HepG2 (cell line): ENCODE measurements at regions not wholly inside any gene's neighbourhood (a gene's known extent, or its start where the extent isn't known, plus 50 kb on each side); places are given as distances from the start of the nearest gene placed in this dataset.
A peak's percentile ranks its signal among the peaks of the same experiment; 100 is the strongest.

ENCODE experiments used
- ATAC-seq: fragments of 200-7000 bp; cut with Tn5 transposase; 3 replicates; pipeline ENCODE4 v1.9.1; 2020; ENCODE audit warnings: mild to moderate bottlenecking, moderate library complexity
- BruUV-seq: library from RNA; stranded (reverse); fragments of 400-500 nt; replicated peaks from 2 replicates; lab custom pipeline; 2021; lab: Mats Ljungman, UMichigan
- CTCF ChIA-PET: fragments of 300-600 bp; formaldehyde crosslinking; extraction: SDS; loops from one replicate; lab custom pipeline; 2021; ENCODE audit warnings: low total read pairs, inconsistent platforms, low intra/inter-chr PET ratio; lab: Yijun Ruan, JAX
- POLR2A ChIA-PET: fragments of 350-600 bp; sonication (Branson Sonifier 250); formaldehyde crosslinking; loops from one replicate; lab custom pipeline; 2020; ENCODE audit warnings: antibody characterized with exemption, inconsistent platforms; lab: Yijun Ruan, JAX
- DNase-seq: peaks from one replicate; pipeline ENCODE4 v3.0.0-alpha.2; 2015; ENCODE audit warnings: low spot score
- FAIRE-seq: peaks from 3 replicates; lab custom pipeline; 2011; peaks lifted over from hg19 to GRCh38; lab: Jason Lieb, UNC
- H2AFZ ChIP-seq: one replicate; pipeline ENCODE4 v1.6.1; 2011; ENCODE audit warnings: low read length, inconsistent platforms
- H3K27ac ChIP-seq: fragments of 300-600 bp; 3 replicates; pipeline ENCODE4 v1.8.0; 2011; ENCODE audit warnings: mixed run types, mild to moderate bottlenecking, mixed read lengths, low read length, inconsistent platforms; ENCODE audit not compliant: insufficient read depth; ENCODE audit errors: extremely low read length
- H3K27me3 ChIP-seq, 2 experiments: fragments of 200-600 bp in 1 of 2; 2 replicates in 1 of 2; 3 replicates in 1 of 2; pipeline versions ENCODE4 v1.6.0 to v1.8.0; 2011; ENCODE audit warnings: low read length in 2 of 2, mild to moderate bottlenecking in 2 of 2, moderate library complexity in 2 of 2, inconsistent platforms in 1 of 2; ENCODE audit not compliant: insufficient read depth in 2 of 2, control insufficient read depth in 1 of 2
- H3K36me3 ChIP-seq, 2 experiments: fragments of 200-600 bp in 1 of 2; replicated peaks in 1 of 2; 2 replicates in 1 of 2; 3 replicates in 1 of 2; pipeline versions ENCODE4 v1.5.1 to v1.8.0; 2011; ENCODE audit warnings: low read length in 2 of 2, inconsistent platforms in 1 of 2; ENCODE audit not compliant: insufficient read depth in 2 of 2, control insufficient read depth in 1 of 2
- H3K4me1 ChIP-seq: 2 replicates; pipeline ENCODE4 v1.5.1; 2012; ENCODE audit warnings: low read length, inconsistent platforms; ENCODE audit not compliant: insufficient read depth
- H3K4me2 ChIP-seq: 2 replicates; pipeline ENCODE4 v1.6.0; 2011; ENCODE audit warnings: low read depth, low read length, inconsistent platforms
- H3K4me3 ChIP-seq, 3 experiments: fragments of 200-600 bp in 1 of 3; sonication (generic), shearing (Covaris generic) in 1 of 3; replicated peaks in 1 of 3; 2 replicates each; pipeline ENCODE4 v1.5.1; 2011 to 2016; ENCODE audit warnings: low read length in 3 of 3, inconsistent platforms in 2 of 3, low read depth in 2 of 3, mild to moderate bottlenecking in 2 of 3, control low read depth in 1 of 3, mixed read lengths in 1 of 3; ENCODE audit not compliant: insufficient read depth in 1 of 3
- H3K79me2 ChIP-seq: one replicate; pipeline ENCODE4 v1.6.1; 2011; ENCODE audit warnings: low read length, inconsistent platforms; ENCODE audit not compliant: insufficient read depth
- H3K9ac ChIP-seq: 2 replicates; pipeline ENCODE4 v1.6.0; 2011; ENCODE audit warnings: mild to moderate bottlenecking, low read depth, low read length, inconsistent platforms; ENCODE audit not compliant: insufficient read depth
- H3K9me3 ChIP-seq: 2 replicates; pipeline ENCODE4 v1.5.1; 2012; ENCODE audit warnings: mild to moderate bottlenecking, low read length
- H4K20me1 ChIP-seq: 2 replicates; pipeline ENCODE4 v1.6.0; 2011; ENCODE audit warnings: inconsistent platforms, mild to moderate bottlenecking, low read length, moderate library complexity; ENCODE audit not compliant: insufficient read depth
- HIVEP1 ChIP-seq: sonication (generic); formaldehyde crosslinking; IDR thresholded peaks from 2 replicates; pipeline ENCODE4 v1.4.0; 2020; ENCODE audit warnings: mild to moderate bottlenecking, missing genetic modification reagents
- MAFF ChIP-seq: IDR thresholded peaks from 2 replicates; pipeline ENCODE4 v1.6.1; 2011; ENCODE audit warnings: low read depth, low read length, improper control_type of control experiment
- ZNF350 ChIP-seq: sonication (generic); formaldehyde crosslinking; IDR thresholded peaks from 2 replicates; pipeline ENCODE4 v1.4.0; 2020; ENCODE audit warnings: mild to moderate bottlenecking, low read depth, missing genetic modification reagents, borderline replicate concordance
- ZNF878 ChIP-seq: sonication (generic); formaldehyde crosslinking; IDR thresholded peaks from 2 replicates; pipeline ENCODE4 v1.8.1; 2023; ENCODE audit warnings: mild to moderate bottlenecking, missing genetic modification reagents, moderate library complexity
- whole genome bisulfite sequencing: methylation state at CpG from one replicate; pipeline ENCODE4 v1.1.6; 2017; ENCODE audit warnings: low lambda C conversion rate; 5-methylcytosine and 5-hydroxymethylcytosine counted together
- in situ Hi-C: cut with HindIII; loops from 2 replicates; pipeline ENCODE4 v1.10.0; 2017; ENCODE audit warnings: low pct_unique_long_range_greater_than_20kb; ENCODE audit not compliant: extremely low pct_ligation_motif_present
- intact Hi-C: fragments of 100-400 bp; cut with micrococcal nuclease; formaldehyde crosslinking; loops from one replicate; pipeline ENCODE4 v1.10.0; 2022; ENCODE audit not compliant: unreplicated experiment
- TF ChIP-seq, protein P1 (sequence below): sonication (generic); formaldehyde crosslinking; IDR thresholded peaks from 2 replicates; pipeline ENCODE4 v1.5.1; 2020; ENCODE audit warnings: mild to moderate bottlenecking, missing genetic modification reagents

DNA sequence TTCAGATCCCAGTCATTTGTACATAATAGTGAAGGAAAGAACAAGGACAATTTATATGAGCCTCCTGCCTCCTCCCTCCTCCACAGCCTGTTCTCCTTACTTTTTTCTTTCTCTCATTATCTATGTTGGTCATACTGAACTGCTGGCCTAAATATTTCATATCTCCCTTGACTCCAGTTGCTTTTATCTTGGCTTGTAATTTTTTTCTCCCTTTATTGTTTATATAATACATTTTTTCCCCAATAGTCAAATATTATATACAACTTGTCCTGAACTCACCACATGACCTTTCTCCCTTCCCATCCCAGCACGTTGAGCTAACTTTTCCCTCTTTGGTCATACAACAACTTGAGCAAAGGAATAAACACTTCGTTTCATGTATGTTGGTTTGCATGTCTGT, 752.1 kb downstream of the LTN1 start (continued):
- TF ChIP-seq, protein P1, sequence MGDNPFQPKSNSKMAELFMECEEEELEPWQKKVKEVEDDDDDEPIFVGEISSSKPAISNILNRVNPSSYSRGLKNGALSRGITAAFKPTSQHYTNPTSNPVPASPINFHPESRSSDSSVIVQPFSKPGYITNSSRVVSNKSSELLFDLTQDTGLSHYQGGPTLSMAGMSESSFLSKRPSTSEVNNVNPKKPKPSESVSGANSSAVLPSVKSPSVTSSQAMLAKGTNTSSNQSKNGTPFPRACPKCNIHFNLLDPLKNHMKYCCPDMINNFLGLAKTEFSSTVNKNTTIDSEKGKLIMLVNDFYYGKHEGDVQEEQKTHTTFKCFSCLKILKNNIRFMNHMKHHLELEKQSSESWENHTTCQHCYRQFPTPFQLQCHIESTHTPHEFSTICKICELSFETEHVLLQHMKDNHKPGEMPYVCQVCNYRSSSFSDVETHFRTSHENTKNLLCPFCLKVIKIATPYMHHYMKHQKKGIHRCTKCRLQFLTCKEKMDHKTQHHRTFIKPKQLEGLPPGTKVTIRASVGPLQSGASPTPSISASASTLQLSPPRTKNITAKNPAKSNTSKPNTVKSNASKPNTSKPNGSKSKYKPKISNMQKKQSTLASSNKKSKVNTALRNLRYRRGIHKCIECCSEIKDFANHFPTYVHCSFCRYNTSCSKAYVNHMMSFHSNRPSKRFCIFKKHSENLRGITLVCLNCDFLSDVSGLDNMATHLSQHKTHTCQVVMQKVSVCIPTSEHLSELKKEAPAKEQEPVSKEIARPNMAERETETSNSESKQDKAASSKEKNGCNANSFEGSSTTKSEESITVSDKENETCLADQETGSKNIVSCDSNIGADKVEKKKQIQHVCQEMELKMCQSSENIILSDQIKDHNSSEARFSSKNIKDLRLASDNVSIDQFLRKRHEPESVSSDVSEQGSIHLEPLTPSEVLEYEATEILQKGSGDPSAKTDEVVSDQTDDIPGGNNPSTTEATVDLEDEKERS: no peak
- TF ChIP-seq ZNF350 (CRISPR knock-in tag) (no peak), HIVEP1 (CRISPR knock-in tag) (no peak)

DNA sequence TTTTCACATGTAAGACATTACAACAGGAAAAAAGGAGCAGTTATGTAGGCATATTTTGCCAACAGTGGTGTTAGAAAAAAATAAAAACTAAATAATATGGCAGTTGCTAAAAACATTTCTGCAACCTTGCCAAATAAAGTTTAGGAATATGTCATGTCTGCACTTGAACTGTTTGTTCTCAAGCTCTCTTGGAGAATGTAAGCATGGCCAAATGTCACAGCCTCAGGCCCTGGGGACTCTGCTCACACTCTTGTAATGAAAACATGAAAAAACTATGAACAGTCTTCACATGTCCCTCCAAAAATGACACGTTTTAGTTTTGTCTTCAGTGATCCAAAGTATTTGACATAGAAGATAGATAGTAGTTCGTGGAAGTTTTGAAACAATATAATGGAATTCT, 753.3 kb downstream of the LTN1 start:
- Histone ChIP-seq H3K4me1 (no peaks in the 10 kb centered on the region), H3K9ac (no peak overlapping the region), H3K79me2 (no peaks in the 10 kb centered on the region), H3K36me3 (no peaks in the 10 kb centered on the region), H2AFZ (no peak overlapping the region), H3K27ac (no peak overlapping the region), H3K27me3 (no peaks in the 10 kb centered on the region), H3K4me3 (no peak overlapping the region), H3K4me2 (no peak overlapping the region)
- 3% methylated on average over 2 of the region's 2 CpGs for WGBS
- POLR2A ChIA-PET: no interaction called here
- intact Hi-C loops: no loop called here
- no peak for TF ChIP-seq ZNF878 (CRISPR knock-in tag)
- 0 out of 2 replicates have a peak, but pooled peaks have one; percentile 2 for TF ChIP-seq MAFF
- TF ChIP-seq, all 625 proteins: peak for 1
- Histone ChIP-seq H4K20me1 (no peaks in the 10 kb centered on the region), H3K9me3 (peaks cover 76% of the 10 kb centered on the region)
- no peak for FAIRE-seq
- no peak for DNase-seq
- CTCF ChIA-PET: no interaction called here
- no peak for ATAC-seq
- in situ Hi-C loops: no loop called here
- no TSS peak for BruUV-seq
